HG02852 (cell line): ENCODE measurements at regions not wholly inside any gene's neighbourhood (a gene's known extent, or its start where the extent isn't known, plus 50 kb on each side); places are given as distances from the start of the nearest gene placed in this dataset.
"Not testable (repeated sequence)": the region's sequence is repeated elsewhere in the genome, so short reads cannot be mapped to it uniquely, and the experiment has no call there.

Experiments used
- ATAC-seq: cut with Tn5 transposase; IDR thresholded peaks from one replicate; pipeline ENCODE4 v1.9.1; 2021; ENCODE audit warnings: mild to moderate bottlenecking, moderate library complexity; ENCODE audit not compliant: unreplicated experiment

- no peak for ATAC-seq
These were observed 76.4 kb upstream of the TRPM1 start for GRCh38 chr15:31177951-31178350.

GRCh38 chr15:31178705-31179104 lies 77.2 kb upstream of the TRPM1 start:
- ATAC-seq = no peak

- ATAC-seq = no peak
These were observed 78.2 kb upstream of the TRPM1 start for GRCh38 chr15:31179693-31180092.

GRCh38 chr15:31193291-31193690 lies 91.8 kb upstream of the TRPM1 start:
- ATAC-seq = no peak

- ATAC-seq = no peak
These were observed 94.3 kb upstream of the TRPM1 start for GRCh38 chr15:31195871-31196270.

GRCh38 chr15:31197497-31198414 lies 96.2 kb upstream of the TRPM1 start:
- ATAC-seq = no peak

GRCh38 chr15:31200735-31201151 lies 99.2 kb upstream of the TRPM1 start:
- ATAC-seq = no peak

GRCh38 chr15:31202953-31203352 lies 101.4 kb upstream of the TRPM1 start:
- no peak for ATAC-seq

- ATAC-seq = no peak
These were observed 102.5 kb upstream of the TRPM1 start for GRCh38 chr15:31203999-31204398.

GRCh38 chr15:31206386-31207181 lies 105.1 kb upstream of the TRPM1 start:
- ATAC-seq = no peak

- ATAC-seq = no peak
These were observed 105.7 kb upstream of the TRPM1 start for GRCh38 chr15:31207246-31207645.

- not testable (repeated sequence) for ATAC-seq
These were observed 106.3 kb upstream of the TRPM1 start for GRCh38 chr15:31207861-31208260.

- no peak for ATAC-seq
These were observed 107.3 kb upstream of the TRPM1 start for GRCh38 chr15:31208817-31209216.

- ATAC-seq = no peak
These were observed 109.8 kb upstream of the TRPM1 start for GRCh38 chr15:31211353-31211752.

GRCh38 chr15:31212326-31213080 lies 111.0 kb upstream of the TRPM1 start:
- no peak for ATAC-seq

GRCh38 chr15:31214158-31214863 lies 112.3 kb upstream of the KLF13 start:
- ATAC-seq = no peak

- ATAC-seq = no peak
These were observed 111.7 kb upstream of the KLF13 start for GRCh38 chr15:31214864-31215489.

GRCh38 chr15:31215490-31216214 lies 111.0 kb upstream of the KLF13 start:
- peak; percentile 72 for ATAC-seq

- peak; percentile 44 for ATAC-seq
These were observed 110.3 kb upstream of the KLF13 start for GRCh38 chr15:31216215-31216911.
